GM21786 (cell line): ENCODE measurements at regions not wholly inside any gene's neighbourhood (a gene's known extent, or its start where the extent isn't known, plus 50 kb on each side); places are given as distances from the start of the nearest gene placed in this dataset.
"Not testable (repeated sequence)": the region's sequence is repeated elsewhere in the genome, so short reads cannot be mapped to it uniquely, and the experiment has no call there.

ENCODE experiments used
- ATAC-seq: cut with Tn5 transposase; IDR thresholded peaks from one replicate; pipeline ENCODE4 v1.9.1; 2021; ENCODE audit not compliant: unreplicated experiment

DNA sequence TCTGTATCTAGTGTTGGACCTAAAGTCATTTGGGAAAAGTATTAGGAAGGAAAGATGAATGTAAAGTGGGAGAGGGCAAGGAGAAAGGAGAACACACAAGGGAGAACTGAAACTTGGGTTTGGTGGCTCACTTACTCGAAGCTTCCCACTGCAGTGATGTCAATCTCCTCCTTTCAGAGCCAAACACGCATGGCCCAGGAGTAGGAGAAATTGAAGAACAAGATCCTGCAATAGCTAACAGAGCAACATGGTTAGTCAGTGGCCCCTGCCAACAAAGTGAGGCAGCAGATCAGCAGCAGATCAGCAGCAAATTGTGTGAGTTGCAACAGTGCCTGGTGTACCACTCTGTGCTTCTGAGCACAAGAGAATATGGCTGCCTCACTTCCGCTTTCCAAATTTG lies 366.4 kb downstream of the PSAT1 start:
- ATAC-seq = no peak

- no peak for ATAC-seq
Observed at GRCh38 chr9:78664370-78664769, 367.4 kb downstream of the PSAT1 start.

DNA sequence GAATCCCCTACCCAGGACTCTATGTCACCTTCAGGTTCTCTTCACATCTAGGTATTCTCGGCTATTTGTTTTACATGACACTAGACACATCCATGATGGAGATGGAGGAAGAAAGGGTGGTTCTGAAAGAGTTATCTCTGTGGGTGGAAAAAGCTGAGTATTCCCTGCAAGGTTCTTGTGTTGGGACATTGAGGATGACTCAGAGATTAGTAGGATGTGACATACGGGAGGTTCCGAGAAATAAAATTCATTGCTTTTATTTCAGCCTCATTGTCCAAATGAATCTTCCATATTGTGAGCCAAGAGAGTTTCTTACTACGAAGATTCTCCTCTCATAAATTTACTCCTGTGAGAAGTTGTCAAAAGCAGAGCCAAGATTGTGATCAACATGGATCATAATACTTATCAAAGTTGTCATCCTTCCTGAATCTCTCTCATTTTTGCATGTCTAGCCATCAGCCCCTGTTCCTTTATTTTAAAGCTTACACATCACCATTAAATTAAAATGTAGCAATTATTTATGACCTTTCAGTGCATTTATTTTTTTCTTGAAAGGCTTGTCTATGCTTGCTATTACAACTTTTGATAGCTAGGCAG lies 370.0 kb downstream of the PSAT1 start:
- ATAC-seq = no peak

DNA sequence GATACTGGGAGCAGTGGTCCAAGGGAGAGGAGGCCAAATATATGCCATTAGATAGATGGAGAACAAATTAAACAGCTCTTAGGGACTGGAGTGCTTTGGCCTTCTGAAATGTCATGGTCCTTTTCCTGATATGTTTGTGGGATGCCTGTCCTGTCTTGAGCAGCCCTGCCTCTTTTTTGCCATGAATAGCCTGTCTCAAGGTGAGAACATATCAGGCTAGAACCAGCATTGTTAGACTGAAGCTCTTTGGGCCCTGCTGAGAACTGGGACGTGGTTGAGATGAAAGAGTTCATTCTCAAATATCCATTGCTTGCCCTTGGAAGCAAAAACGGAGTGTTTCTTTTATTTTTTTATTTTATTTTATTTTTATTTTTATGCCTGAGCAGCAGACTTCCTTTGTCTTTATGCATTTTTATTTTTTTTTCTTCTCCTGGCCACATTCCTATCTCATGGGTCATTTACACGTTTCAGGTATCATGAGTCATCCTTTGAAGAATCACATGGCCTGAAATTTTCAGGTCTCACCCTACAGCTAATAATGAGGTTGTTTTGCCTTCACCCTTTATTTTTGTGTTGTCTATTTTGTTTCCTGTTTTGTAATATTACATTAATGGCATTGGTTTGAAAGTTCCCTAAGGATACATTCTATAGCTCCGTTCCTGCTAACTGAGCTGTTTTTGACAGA lies 371.4 kb downstream of the PSAT1 start:
- ATAC-seq = no peak

DNA sequence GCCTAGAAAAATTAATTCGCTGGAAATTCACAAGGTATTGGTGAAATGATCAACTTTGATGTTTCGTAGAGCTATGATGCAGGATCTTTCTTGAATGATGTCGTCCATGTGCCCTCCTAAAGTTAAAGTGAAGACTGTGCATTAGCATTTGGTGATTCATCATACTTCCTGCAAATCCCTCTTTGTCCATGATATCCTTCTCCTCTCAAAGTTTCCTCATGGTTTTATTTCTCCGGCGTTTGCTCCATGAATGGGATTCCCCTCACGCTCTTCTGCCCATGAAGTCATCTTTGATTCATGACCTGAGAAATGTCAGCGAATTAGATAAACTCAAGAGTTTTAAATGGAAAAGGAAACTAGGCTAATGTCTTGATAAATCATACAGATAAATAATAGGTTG lies 372.7 kb downstream of the PSAT1 start:
- ATAC-seq = no peak

- no peak for ATAC-seq
Observed at GRCh38 chr9:78671785-78672184, 374.9 kb downstream of the PSAT1 start.

DNA sequence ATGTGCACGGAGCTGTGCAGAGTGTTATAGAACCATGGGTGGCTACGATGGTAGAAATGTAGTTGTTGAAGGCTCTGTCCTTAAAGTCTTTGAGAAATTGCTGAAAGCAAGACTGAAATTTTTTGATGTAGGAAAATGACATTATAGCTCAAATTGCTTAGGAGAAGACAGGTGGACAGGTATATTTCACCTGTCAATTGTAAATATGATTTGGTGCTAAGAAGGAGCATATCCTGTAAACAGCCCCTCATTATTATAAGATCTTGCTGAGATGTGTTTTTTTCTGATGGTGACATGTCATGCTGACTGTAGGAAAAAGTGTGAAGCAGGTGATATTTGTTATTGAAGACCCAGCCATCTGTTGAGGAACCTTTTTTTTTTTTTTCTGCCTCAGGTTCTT lies 377.9 kb downstream of the PSAT1 start:
- ATAC-seq = no peak

DNA sequence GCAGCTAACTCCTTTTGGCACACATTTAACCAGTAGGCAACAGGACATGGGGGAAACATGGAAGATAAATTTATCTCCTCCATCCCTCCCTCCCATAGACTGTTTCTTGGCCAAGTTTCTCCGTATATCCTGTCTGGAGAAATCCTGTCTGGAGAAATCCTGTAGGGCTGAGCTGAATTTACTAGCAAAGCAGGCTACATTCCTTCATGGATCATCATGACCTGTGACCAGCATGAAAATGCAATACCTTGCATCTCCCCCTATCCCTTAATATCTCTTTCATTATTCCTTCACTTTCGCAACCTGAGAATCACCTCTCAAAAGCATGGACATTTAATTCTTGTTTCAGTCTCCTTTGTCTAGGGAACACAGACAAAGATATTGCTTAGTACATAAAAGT lies 379.1 kb downstream of the PSAT1 start:
- ATAC-seq = no peak

GRCh38 chr9:78676623-78677022 lies 379.7 kb downstream of the PSAT1 start:
- no peak for ATAC-seq

- no peak for ATAC-seq
Observed at GRCh38 chr9:78677326-78677725, 380.4 kb downstream of the PSAT1 start.

GRCh38 chr9:78678877-78679276 lies 382.0 kb downstream of the PSAT1 start:
- no peak for ATAC-seq

DNA sequence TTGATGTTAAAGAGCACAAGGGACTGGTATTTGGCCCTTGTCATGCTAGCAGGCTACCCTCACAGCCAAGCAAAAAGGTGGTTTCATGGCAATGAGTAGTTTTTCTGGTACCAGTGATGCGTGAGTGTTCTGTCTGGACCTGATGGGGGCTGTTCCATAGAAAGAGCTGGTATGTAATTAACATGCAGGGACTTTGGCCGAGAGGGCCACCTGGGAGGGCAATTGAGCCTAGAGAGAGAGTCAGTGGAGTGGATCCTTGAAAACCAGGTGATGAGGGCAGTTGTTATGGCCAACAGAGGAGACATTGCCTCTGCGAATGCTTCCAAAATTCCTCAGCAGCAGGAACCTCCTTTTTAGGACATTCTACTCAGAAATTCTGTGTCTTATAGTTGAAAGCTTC lies 383.3 kb downstream of the PSAT1 start:
- no peak for ATAC-seq

DNA sequence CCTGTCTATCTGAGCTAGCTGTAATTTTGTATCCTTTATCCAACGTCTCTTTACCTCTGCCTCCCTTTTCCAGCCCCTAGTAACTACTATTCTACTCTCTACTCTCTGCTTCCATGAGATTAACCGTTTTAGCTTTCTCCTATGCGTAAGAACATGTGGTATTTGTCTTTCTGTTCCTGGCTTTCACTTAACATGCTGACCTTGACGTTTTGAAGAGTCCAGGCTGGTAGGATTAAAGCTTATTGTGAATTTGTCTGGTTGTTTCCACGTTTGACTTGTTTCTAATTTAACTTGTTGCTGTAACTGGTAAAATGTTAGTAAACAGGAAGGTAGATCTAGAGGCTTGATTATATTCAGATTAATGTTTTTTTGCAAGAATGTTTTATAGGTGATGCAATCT lies 385.3 kb downstream of the PSAT1 start:
- no peak for ATAC-seq

- ATAC-seq = no peak
Observed at GRCh38 chr9:78685471-78685870, 388.5 kb downstream of the PSAT1 start.

- ATAC-seq = no peak
Observed at GRCh38 chr9:78688796-78689195, 391.9 kb downstream of the PSAT1 start.

GRCh38 chr9:78691542-78691941 lies 394.6 kb downstream of the PSAT1 start:
- no peak for ATAC-seq

GRCh38 chr9:78692871-78693270 lies 395.9 kb downstream of the PSAT1 start:
- ATAC-seq = no peak

- no peak for ATAC-seq
Observed at GRCh38 chr9:78694974-78695373, 398.0 kb downstream of the PSAT1 start.

GRCh38 chr9:78695519-78695918 lies 398.6 kb downstream of the PSAT1 start:
- no peak for ATAC-seq

DNA sequence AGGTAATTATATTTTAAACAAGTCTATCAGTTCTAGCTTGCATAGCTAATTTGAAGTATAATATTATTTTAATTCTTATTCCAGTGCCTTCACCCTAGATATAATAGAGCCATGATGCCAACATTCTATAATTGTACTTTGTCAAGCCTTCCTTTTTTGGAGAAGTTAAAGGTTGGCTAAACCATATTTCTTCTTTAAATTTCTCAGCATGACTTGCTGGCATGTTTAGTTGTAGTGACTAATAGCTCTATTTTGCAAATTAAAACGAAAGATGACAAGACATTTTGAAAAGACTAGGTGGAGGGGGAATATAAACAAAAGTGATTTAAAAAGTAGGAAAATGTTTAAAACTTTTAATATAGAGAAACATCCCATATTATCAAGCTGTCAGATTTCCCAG lies 400.7 kb downstream of the PSAT1 start:
- no peak for ATAC-seq

DNA sequence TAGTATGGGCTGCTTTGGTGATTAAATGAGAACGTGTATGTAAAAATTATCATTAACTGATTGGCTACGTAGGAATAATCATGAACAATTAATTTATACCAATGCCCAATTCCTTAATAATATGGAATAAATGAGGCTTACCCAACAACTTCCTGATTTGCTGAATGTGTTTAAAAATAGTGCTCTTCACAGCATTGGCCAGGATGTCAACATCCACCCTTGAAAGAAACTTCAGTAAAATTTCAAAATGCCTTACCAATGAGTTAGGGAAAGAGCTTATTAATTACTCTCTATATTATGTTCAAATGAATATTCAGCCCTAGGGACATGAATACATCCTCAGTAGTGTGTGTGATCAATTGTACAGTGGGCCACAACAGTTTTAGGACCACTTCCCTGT lies 401.4 kb downstream of the PSAT1 start:
- no peak for ATAC-seq

GRCh38 chr9:78699217-78699616 lies 402.3 kb downstream of the PSAT1 start:
- not testable (repeated sequence) for ATAC-seq

GRCh38 chr9:78704153-78704552 lies 407.2 kb downstream of the PSAT1 start:
- not testable (repeated sequence) for ATAC-seq
